AG10803 (cell line): ENCODE measurements at regions not wholly inside any gene's neighbourhood (a gene's known extent, or its start where the extent isn't known, plus 50 kb on each side); places are given as distances from the start of the nearest gene placed in this dataset.
A peak's percentile ranks its signal among the peaks of the same experiment; 100 is the strongest.

ENCODE experiments used
- DNase-seq: peaks from one replicate; pipeline ENCODE4 v3.0.0; 2010; ENCODE audit warnings: low read depth
- H3K4me3 ChIP-seq: 2 replicates; pipeline ENCODE4 v1.5.1; 2011; ENCODE audit warnings: mild to moderate bottlenecking, low read length, control low read depth
- TF ChIP-seq, protein P1 (sequence below): conservative IDR thresholded peaks from 2 replicates; pipeline ENCODE4 v1.5.1; 2011; ENCODE audit warnings: mild to moderate bottlenecking, low read length, control low read depth, inconsistent platforms

DNA sequence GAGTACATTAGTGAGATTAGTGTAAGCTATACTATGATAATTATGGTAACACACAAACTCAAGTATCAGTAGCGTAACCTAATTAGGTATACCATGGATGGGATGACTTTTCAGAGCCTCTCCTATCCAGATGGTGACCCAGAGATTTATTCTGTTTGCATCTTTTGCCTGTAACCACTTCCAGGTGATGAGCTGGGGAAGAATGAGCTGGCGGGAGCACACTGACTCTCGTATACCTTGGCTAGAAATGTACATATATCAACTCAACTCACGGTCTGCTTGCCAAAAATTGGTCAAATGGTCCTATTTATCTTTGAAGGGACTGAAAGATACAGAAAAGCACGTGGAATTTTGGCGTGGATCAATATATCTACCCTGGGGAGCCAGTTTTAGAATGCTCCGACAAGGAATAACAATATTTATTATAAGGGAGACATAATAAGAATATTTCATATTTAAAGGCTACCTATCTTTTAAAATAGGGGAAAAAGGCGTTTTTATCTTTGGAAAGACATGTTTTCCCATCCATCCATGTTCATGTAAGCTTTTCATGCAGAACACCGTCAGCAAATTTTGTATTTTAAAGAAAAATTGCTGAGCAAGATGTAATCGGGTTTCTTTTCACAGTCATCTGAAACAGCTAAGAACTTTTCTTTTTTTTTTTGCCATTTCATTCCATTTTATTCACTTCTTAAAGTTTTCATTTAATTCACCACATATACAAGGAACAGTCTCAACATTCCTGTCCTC is 502.6 kb upstream of the CBLB start:
- DNase-seq: no peak
- TF ChIP-seq, protein P1, sequence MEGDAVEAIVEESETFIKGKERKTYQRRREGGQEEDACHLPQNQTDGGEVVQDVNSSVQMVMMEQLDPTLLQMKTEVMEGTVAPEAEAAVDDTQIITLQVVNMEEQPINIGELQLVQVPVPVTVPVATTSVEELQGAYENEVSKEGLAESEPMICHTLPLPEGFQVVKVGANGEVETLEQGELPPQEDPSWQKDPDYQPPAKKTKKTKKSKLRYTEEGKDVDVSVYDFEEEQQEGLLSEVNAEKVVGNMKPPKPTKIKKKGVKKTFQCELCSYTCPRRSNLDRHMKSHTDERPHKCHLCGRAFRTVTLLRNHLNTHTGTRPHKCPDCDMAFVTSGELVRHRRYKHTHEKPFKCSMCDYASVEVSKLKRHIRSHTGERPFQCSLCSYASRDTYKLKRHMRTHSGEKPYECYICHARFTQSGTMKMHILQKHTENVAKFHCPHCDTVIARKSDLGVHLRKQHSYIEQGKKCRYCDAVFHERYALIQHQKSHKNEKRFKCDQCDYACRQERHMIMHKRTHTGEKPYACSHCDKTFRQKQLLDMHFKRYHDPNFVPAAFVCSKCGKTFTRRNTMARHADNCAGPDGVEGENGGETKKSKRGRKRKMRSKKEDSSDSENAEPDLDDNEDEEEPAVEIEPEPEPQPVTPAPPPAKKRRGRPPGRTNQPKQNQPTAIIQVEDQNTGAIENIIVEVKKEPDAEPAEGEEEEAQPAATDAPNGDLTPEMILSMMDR: no peak
- no peak overlapping the region for H3K4me3 ChIP-seq

GRCh38 chr3:106371971-106372805 is 503.4 kb upstream of the CBLB start:
- H3K4me3 ChIP-seq: no peak overlapping the region
- TF ChIP-seq, protein P1: no peak

DNA sequence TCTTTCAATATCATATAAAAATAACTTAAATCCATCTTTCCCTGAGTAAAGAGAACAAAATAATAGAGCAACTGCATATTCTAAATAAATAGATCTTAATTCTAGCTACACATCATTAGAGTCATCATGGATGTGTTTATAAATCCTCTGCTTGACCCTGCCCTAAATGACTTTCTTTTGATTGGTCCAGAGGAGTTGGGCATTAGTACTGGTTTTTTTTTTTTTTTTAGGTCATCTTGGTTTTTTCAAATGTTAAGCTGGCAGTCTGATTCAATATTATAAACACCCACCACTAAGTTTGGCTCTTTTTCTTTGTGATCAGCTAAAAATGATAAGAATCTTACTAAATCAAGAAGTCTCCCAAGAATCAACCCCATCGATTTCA is 504.0 kb upstream of the CBLB start:
- no peak overlapping the region for H3K4me3 ChIP-seq
- TF ChIP-seq, protein P1: no peak
- DNase-seq: no peak

More at GRCh38 chr3:106371971-106372805, 503.4 kb upstream of the CBLB start:
- DNase-seq: no peak

- TF ChIP-seq, protein P1: no peak
Measured at GRCh38 chr3:106376016-106376570, 507.3 kb upstream of the CBLB start.

DNA sequence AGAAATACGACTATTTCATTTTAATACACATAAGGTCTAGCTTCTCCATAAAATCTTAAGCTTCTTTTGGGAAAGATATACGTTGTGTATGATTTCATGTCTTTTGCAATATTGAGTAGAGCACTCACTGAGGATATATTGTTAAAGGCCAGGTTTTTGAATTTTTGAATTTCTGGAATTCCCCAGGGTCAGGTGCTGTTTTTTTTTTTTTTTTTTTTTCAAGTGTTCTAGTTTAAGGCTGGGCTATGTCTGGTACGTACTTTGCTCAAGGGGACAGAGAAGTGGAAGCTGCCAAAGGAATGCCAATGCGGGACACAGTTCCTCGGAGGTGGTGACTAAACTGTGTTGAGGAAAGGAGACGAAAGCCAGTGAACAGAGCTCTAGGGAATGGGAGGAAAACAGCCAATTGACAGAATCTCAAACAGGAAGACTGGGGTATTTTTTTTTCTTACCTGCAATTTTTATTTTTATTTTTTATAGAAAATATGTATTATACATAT is 510.5 kb upstream of the CBLB start:
- TF ChIP-seq, protein P1: no peak
- H3K4me3 ChIP-seq: no peak overlapping the region

More at GRCh38 chr3:106376016-106376570, 507.3 kb upstream of the CBLB start:
- DNase-seq: peak; percentile 4
- no peak overlapping the region for H3K4me3 ChIP-seq

GRCh38 chr3:106380232-106380631 is 511.4 kb upstream of the CBLB start:
- TF ChIP-seq, protein P1: no peak
- no peak for DNase-seq
- H3K4me3 ChIP-seq: no peak overlapping the region

More for the DNA sequence above, 510.5 kb upstream of the CBLB start:
- no peak for DNase-seq
